ENCODE measurements at regions not wholly inside any gene's neighbourhood (a gene's known extent, or its start where the extent isn't known, plus 50 kb on each side); places are given as distances from the start of the nearest gene placed in this dataset.

- no peak overlapping the region for H3K9ac ChIP-seq (ENCODE audit: low read length)
- no peak overlapping the region for H3K4me3 ChIP-seq (ENCODE audit: insufficient read depth, low read length, poor library complexity, severe bottlenecking)
- H3K9me2 ChIP-seq (replicated peaks; ENCODE audit: insufficient read depth, low read length), result no peaks in the 10 kb centered on the region
- no peak overlapping the region for H2AFZ ChIP-seq (ENCODE audit: low read depth, low read length, severe bottlenecking)
- H4K20me1 ChIP-seq (ENCODE audit: low read depth, low read length), result no peaks in the 10 kb centered on the region
- H3K79me2 ChIP-seq (ENCODE audit: insufficient read depth, low read length), result no peaks in the 10 kb centered on the region
- H3K4me2 ChIP-seq (ENCODE audit: low read depth, low read length, poor library complexity, severe bottlenecking), result no peak overlapping the region
- no peaks in the 10 kb centered on the region for H3K36me3 ChIP-seq (ENCODE audit: low read length)
- H3K27me3 ChIP-seq (ENCODE audit: low read length), result no peaks in the 10 kb centered on the region
- no peaks in the 10 kb centered on the region for H3F3A ChIP-seq (ENCODE audit: insufficient read depth)
- H3K27ac ChIP-seq (ENCODE audit: low read depth, low read length), result no peak overlapping the region
- H3K9me3 ChIP-seq (ENCODE audit: insufficient read depth, low read length), result no peaks in the 10 kb centered on the region
- TF ChIP-seq EZH2phosphoT487 (conservative IDR thresholded peaks at IDR 0.05; ENCODE audit: low read length), result no peak
- no peak for TF ChIP-seq CTCF (IDR thresholded peaks at IDR 0.05; ENCODE audit: insufficient read depth, low read length, poor library complexity, severe bottlenecking)
Observed at GRCh38 chr2:162912787-162913186, 74.2 kb upstream of the KCNH7 start.

DNA sequence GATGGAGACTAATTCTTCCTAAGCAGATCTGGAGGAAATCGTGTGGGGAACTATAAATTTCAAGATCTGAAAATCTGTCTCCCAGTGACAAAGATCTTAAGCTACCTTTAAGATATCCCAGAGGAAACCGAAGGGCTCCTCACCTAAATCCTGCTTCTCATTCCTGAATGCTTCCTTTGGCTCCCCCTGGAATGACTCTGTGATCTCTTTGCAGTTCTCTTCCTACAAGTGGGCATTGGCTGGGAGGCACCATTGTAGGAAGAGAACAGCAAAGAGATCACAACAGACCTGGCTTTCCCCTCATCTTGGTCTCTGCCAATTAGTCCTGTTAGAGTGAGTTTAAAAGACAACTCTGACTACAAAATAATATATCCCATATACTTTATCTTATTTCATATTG is 70.0 kb upstream of the KCNH7 start:
- Histone ChIP-seq H3K9ac (ENCODE audit: low read length) (no peak overlapping the region), H3K9me3 (ENCODE audit: insufficient read depth, low read length) (no peaks in the 10 kb centered on the region), H3K36me3 (ENCODE audit: low read length) (no peaks in the 10 kb centered on the region), H3K4me3 (ENCODE audit: insufficient read depth, low read length, poor library complexity, severe bottlenecking) (no peak overlapping the region), H2AFZ (ENCODE audit: low read depth, low read length, severe bottlenecking) (no peak overlapping the region), H3K27ac (ENCODE audit: low read depth, low read length) (no peak overlapping the region), H3K4me2 (ENCODE audit: low read depth, low read length, poor library complexity, severe bottlenecking) (no peak overlapping the region), H3K79me2 (ENCODE audit: insufficient read depth, low read length) (no peaks in the 10 kb centered on the region), H3K9me2 (replicated peaks; ENCODE audit: insufficient read depth, low read length) (no peaks in the 10 kb centered on the region), H3F3A (ENCODE audit: insufficient read depth) (no peaks in the 10 kb centered on the region), H3K27me3 (ENCODE audit: low read length) (no peaks in the 10 kb centered on the region), H4K20me1 (ENCODE audit: low read depth, low read length) (no peaks in the 10 kb centered on the region)
- no peak for TF ChIP-seq CTCF (IDR thresholded peaks at IDR 0.05; ENCODE audit: insufficient read depth, low read length, poor library complexity, severe bottlenecking)
- TF ChIP-seq EZH2phosphoT487 (conservative IDR thresholded peaks at IDR 0.05; ENCODE audit: low read length), result no peak

GRCh38 chr2:162890690-162891311 is 52.2 kb upstream of the KCNH7 start:
- H3K4me2 ChIP-seq (ENCODE audit: low read depth, low read length, poor library complexity, severe bottlenecking), result no peak overlapping the region
- H3K9me2 ChIP-seq (replicated peaks; ENCODE audit: insufficient read depth, low read length), result no peaks in the 10 kb centered on the region
- no peaks in the 10 kb centered on the region for H3K36me3 ChIP-seq (ENCODE audit: low read length)
- no peaks in the 10 kb centered on the region for H4K20me1 ChIP-seq (ENCODE audit: low read depth, low read length)
- TF ChIP-seq EZH2phosphoT487 (conservative IDR thresholded peaks at IDR 0.05; ENCODE audit: low read length) (no peak), CTCF (IDR thresholded peaks at IDR 0.05; ENCODE audit: insufficient read depth, low read length, poor library complexity, severe bottlenecking) (peak; percentile 74)
- H3K9me3 ChIP-seq (ENCODE audit: insufficient read depth, low read length), result no peaks in the 10 kb centered on the region
- H3K79me2 ChIP-seq (ENCODE audit: insufficient read depth, low read length), result no peaks in the 10 kb centered on the region
- no peak overlapping the region for H3K4me3 ChIP-seq (ENCODE audit: insufficient read depth, low read length, poor library complexity, severe bottlenecking)
- no peak overlapping the region for H3K9ac ChIP-seq (ENCODE audit: low read length)
- no peaks in the 10 kb centered on the region for H3F3A ChIP-seq (ENCODE audit: insufficient read depth)
- H3K27ac ChIP-seq (ENCODE audit: low read depth, low read length), result no peak overlapping the region
- H2AFZ ChIP-seq (ENCODE audit: low read depth, low read length, severe bottlenecking), result no peak overlapping the region
- no peaks in the 10 kb centered on the region for H3K27me3 ChIP-seq (ENCODE audit: low read length)
